Endothelial cell of umbilical vein (primary cell): ENCODE measurements at regions not wholly inside any gene's neighbourhood (a gene's known extent, or its start where the extent isn't known, plus 50 kb on each side); places are given as distances from the start of the nearest gene placed in this dataset.

Source experiments
- BruUV-seq: library from RNA; stranded (reverse); fragments of 400-500 nt; replicated peaks from 2 replicates; lab custom pipeline; 2021; lab: Mats Ljungman, UMichigan
- CTCF ChIA-PET: fragments of 300-600, 350-600 bp; sonication (Branson Sonifier 250); formaldehyde crosslinking; loops from one replicate; lab custom pipeline; 2021; ENCODE audit warnings: antibody characterized with exemption, inconsistent platforms; lab: Charles Lee
- POLR2A ChIA-PET: fragments of 300-600, 350-600 bp; sonication (Branson Sonifier 250); formaldehyde crosslinking; loops from one replicate; lab custom pipeline; 2021; ENCODE audit warnings: antibody characterized with exemption, inconsistent platforms; lab: Charles Lee
- DNase-seq: peaks from one replicate; pipeline ENCODE4 v3.0.0-alpha.2; 2011; ENCODE audit warnings: low read depth, low spot score
- FAIRE-seq: peaks from 2 replicates; lab custom pipeline; 2011; peaks lifted over from hg19 to GRCh38; lab: Jason Lieb, UNC
- H2AFZ ChIP-seq: 2 replicates; pipeline ENCODE4 v1.6.0; 2012; ENCODE audit warnings: low read depth, low read length, control low read depth, inconsistent platforms
- H3K27ac ChIP-seq: 2 replicates; pipeline ENCODE4 v1.5.1; 2011; ENCODE audit warnings: low read depth, mild to moderate bottlenecking, control low read depth, low read length, moderate library complexity; ENCODE audit not compliant: insufficient read depth
- H3K27me3 ChIP-seq, 2 experiments: 2 replicates each; pipeline versions ENCODE4 v1.6.0 to v1.6.1; 2011; ENCODE audit warnings: low read length in 2 of 2, mixed read lengths in 1 of 2; ENCODE audit not compliant: control insufficient read depth in 2 of 2, insufficient read depth in 2 of 2
- H3K36me3 ChIP-seq, 2 experiments: 2 replicates in 1 of 2; 3 replicates in 1 of 2; pipeline ENCODE4 v1.5.1; 2011; ENCODE audit warnings: low read length in 2 of 2, mild to moderate bottlenecking in 1 of 2, moderate library complexity in 1 of 2; ENCODE audit not compliant: control insufficient read depth in 2 of 2, insufficient read depth in 2 of 2; ENCODE audit errors: extremely low read depth in 1 of 2
- H3K4me1 ChIP-seq: 3 replicates; pipeline ENCODE4 v1.5.1; 2011; ENCODE audit warnings: mild to moderate bottlenecking, low read length; ENCODE audit not compliant: control insufficient read depth, insufficient read depth; ENCODE audit errors: extremely low read depth
- H3K4me2 ChIP-seq: 2 replicates; pipeline ENCODE4 v1.6.1; 2011; ENCODE audit warnings: low read length, control low read depth, mixed read lengths; ENCODE audit not compliant: insufficient read depth
- H3K4me3 ChIP-seq, 3 experiments: fragments of 200-600 bp in 1 of 3; sonication (generic), shearing (Covaris generic) in 1 of 3; replicated peaks in 1 of 3; 2 replicates each; pipeline ENCODE4 v1.5.1; 2011 to 2016; ENCODE audit warnings: control low read depth in 3 of 3, low read length in 3 of 3, mild to moderate bottlenecking in 2 of 3, inconsistent platforms in 1 of 3, low read depth in 1 of 3, moderate library complexity in 1 of 3; ENCODE audit not compliant: insufficient read depth in 1 of 3
- H3K79me2 ChIP-seq: 2 replicates; pipeline ENCODE4 v1.6.0; 2012; ENCODE audit warnings: low read length, inconsistent platforms; ENCODE audit not compliant: control insufficient read depth, insufficient read depth
- H3K9ac ChIP-seq: replicated peaks from 2 replicates; pipeline ENCODE3; 2011; ENCODE audit warnings: low read length, control low read depth; ENCODE audit not compliant: insufficient read depth; ENCODE audit errors: extremely low read depth
- H3K9me1 ChIP-seq: replicated peaks from 3 replicates; pipeline ENCODE4 v1.6.0; 2011; ENCODE audit warnings: mild to moderate bottlenecking, low read length; ENCODE audit not compliant: control insufficient read depth, insufficient read depth; ENCODE audit errors: extremely low read depth
- H3K9me3 ChIP-seq: replicated peaks from 2 replicates; pipeline ENCODE4 v1.5.1; 2012; ENCODE audit warnings: low read length, inconsistent platforms; ENCODE audit not compliant: control insufficient read depth, insufficient read depth
- H4K20me1 ChIP-seq: replicated peaks from 2 replicates; pipeline ENCODE3; 2011; ENCODE audit warnings: mild to moderate bottlenecking, low read length; ENCODE audit not compliant: control insufficient read depth, insufficient read depth; ENCODE audit errors: extremely low read depth
- EZH2 ChIP-seq: IDR thresholded peaks from 2 replicates; pipeline ENCODE4 v1.6.1; 2012; ENCODE audit warnings: borderline replicate concordance, low read depth, mild to moderate bottlenecking, moderate library complexity, low read length, inconsistent platforms; ENCODE audit not compliant: severe bottlenecking
- GATA2 ChIP-seq: IDR thresholded peaks from 2 replicates; pipeline ENCODE4 v1.7.0; 2011; ENCODE audit warnings: low read depth, mild to moderate bottlenecking, moderate library complexity, mixed read lengths, low read length; ENCODE audit not compliant: insufficient read length, insufficient read depth
- JUN ChIP-seq: IDR thresholded peaks from 2 replicates; pipeline ENCODE4 v1.6.1; 2011; ENCODE audit warnings: borderline replicate concordance, low read depth; ENCODE audit not compliant: insufficient read length, insufficient read depth
- MAX ChIP-seq: IDR thresholded peaks from 2 replicates; pipeline ENCODE4 v1.6.1; 2011; ENCODE audit not compliant: insufficient read depth, insufficient read length
- POLR2A ChIP-seq: IDR thresholded peaks from 2 replicates; pipeline ENCODE4 v1.6.1; 2012; ENCODE audit warnings: low read depth, mild to moderate bottlenecking, control low read depth, low read length
- POLR2AphosphoS5 ChIP-seq: IDR thresholded peaks from 2 replicates; pipeline ENCODE4 v1.6.1; 2012; ENCODE audit warnings: low read depth, mild to moderate bottlenecking, control low read depth, low read length, moderate library complexity; ENCODE audit not compliant: insufficient read depth
- dilution Hi-C: fragments of 300-500 bp; cut with MboI; formaldehyde crosslinking; loops from one replicate; pipeline ENCODE4 v1.15.0; 2019; ENCODE audit warnings: low sequenced_read_pairs; ENCODE audit not compliant: extremely low pct_ligation_motif_present
- intact Hi-C: fragments of 100-400 bp; cut with micrococcal nuclease; formaldehyde crosslinking; loops from one replicate; pipeline ENCODE4 v1.10.0; 2022
- TF ChIP-seq, protein P1 (sequence below), 2 donors: IDR thresholded peaks; 1 replicate in 1 of 2; 2 replicates in 1 of 2; pipeline ENCODE4 v1.5.1; 2011; ENCODE audit warnings: low read length in 2 of 2, mild to moderate bottlenecking in 2 of 2, moderate library complexity in 2 of 2, control low read depth in 1 of 2, inconsistent platforms in 1 of 2, low read depth in 1 of 2; ENCODE audit not compliant: insufficient read depth in 1 of 2; ENCODE audit errors: extremely low read depth in 1 of 2

DNA sequence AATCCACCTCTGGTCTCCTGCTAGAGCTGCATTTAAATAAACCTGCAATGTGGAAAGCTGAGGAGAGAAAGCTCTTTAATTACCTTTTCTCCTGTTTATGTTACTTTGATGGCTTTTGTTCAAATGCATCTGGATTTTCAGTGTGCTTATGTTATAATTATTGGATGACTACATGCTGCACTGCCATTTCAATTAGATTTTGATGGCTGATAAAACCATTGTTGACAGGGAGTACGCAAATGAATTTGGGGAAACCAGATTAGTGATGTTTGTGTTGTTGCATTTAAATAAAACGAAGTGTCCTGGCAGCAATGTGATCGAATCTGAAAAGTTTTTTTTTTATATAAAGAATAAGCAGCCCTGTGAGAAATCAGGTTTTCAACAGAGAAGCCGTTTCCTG lies 799.8 kb downstream of the DIAPH3 start:
- no peak overlapping the region for H3K4me3 ChIP-seq
- H3K36me3 ChIP-seq = no peaks in the 10 kb centered on the region
- H3K9ac ChIP-seq = no peak overlapping the region
- ChIA-PET CTCF (interaction anchor here (1.0 kb wide), 1 partner anchor 28 kb away, joined by 3 read pairs; no protein-coding TSS in a partner anchor), POLR2A (no interaction called here)
- no peaks in the 10 kb centered on the region for H3K79me2 ChIP-seq
- no peaks in the 10 kb centered on the region for H3K9me1 ChIP-seq
- H3K9me3 ChIP-seq = no peaks in the 10 kb centered on the region
- TF ChIP-seq POLR2AphosphoS5 = no peak
- TF ChIP-seq GATA2 = no peak
- no peak for TF ChIP-seq POLR2A
- no peak for TF ChIP-seq EZH2
- no peak for TF ChIP-seq MAX
- TF ChIP-seq JUN = no peak
- TF ChIP-seq, protein P1, sequence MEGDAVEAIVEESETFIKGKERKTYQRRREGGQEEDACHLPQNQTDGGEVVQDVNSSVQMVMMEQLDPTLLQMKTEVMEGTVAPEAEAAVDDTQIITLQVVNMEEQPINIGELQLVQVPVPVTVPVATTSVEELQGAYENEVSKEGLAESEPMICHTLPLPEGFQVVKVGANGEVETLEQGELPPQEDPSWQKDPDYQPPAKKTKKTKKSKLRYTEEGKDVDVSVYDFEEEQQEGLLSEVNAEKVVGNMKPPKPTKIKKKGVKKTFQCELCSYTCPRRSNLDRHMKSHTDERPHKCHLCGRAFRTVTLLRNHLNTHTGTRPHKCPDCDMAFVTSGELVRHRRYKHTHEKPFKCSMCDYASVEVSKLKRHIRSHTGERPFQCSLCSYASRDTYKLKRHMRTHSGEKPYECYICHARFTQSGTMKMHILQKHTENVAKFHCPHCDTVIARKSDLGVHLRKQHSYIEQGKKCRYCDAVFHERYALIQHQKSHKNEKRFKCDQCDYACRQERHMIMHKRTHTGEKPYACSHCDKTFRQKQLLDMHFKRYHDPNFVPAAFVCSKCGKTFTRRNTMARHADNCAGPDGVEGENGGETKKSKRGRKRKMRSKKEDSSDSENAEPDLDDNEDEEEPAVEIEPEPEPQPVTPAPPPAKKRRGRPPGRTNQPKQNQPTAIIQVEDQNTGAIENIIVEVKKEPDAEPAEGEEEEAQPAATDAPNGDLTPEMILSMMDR (IDR thresholded peaks at IDR 0.05; ENCODE audit: extremely low read depth in 1 of 2, insufficient read depth in 1 of 2, low read depth in 1 of 2, low read length in 2 of 2) = no peak
- no TSS peak for BruUV-seq
- H3K27me3 ChIP-seq = no peaks in the 10 kb centered on the region
- H3K4me2 ChIP-seq = no peak overlapping the region
- dilution Hi-C loops (no loop called here), intact Hi-C loops (no loop called here)
- no peak overlapping the region for H2AFZ ChIP-seq
- no peak for DNase-seq
- peaks cover 12% of the 10 kb centered on the region for H3K4me1 ChIP-seq
- H3K27ac ChIP-seq = no peak overlapping the region
- FAIRE-seq = no peak
- H4K20me1 ChIP-seq = no peaks in the 10 kb centered on the region
